Esophagus (tissue), 2 donors: ENCODE measurements at regions not wholly inside any gene's neighbourhood (a gene's known extent, or its start where the extent isn't known, plus 50 kb on each side); places are given as distances from the start of the nearest gene placed in this dataset.

Experiments
- H3K27ac ChIP-seq, 2 donors: one replicate each; pipeline ENCODE4 v1.5.1; 2013; ENCODE audit warnings: low read depth in 2 of 2, mild to moderate bottlenecking in 2 of 2, inconsistent platforms in 1 of 2, low read length in 1 of 2, moderate library complexity in 1 of 2
- H3K27me3 ChIP-seq, 2 donors: one replicate each; pipeline ENCODE4 v1.6.1; 2013; ENCODE audit warnings: low read length in 2 of 2, control low read depth in 1 of 2, mild to moderate bottlenecking in 1 of 2; ENCODE audit not compliant: insufficient read depth in 2 of 2, control insufficient read depth in 1 of 2
- H3K36me3 ChIP-seq, 2 donors: one replicate each; pipeline ENCODE4 v1.6.1; 2013; ENCODE audit warnings: low read length in 1 of 2; ENCODE audit not compliant: control insufficient read depth in 2 of 2, insufficient read depth in 2 of 2
- H3K4me1 ChIP-seq, 2 donors: one replicate each; pipeline ENCODE4 v1.6.1; 2013; ENCODE audit warnings: low read length in 1 of 2; ENCODE audit not compliant: control insufficient read depth in 2 of 2, insufficient read depth in 2 of 2
- H3K4me3 ChIP-seq, 2 donors: one replicate each; pipeline ENCODE4 v1.5.1; 2013; ENCODE audit warnings: low read length in 2 of 2, mild to moderate bottlenecking in 2 of 2, low read depth in 1 of 2, moderate library complexity in 1 of 2
- H3K9me3 ChIP-seq, 2 donors: one replicate each; pipeline ENCODE4 v1.6.1; 2013; ENCODE audit warnings: mild to moderate bottlenecking in 2 of 2, low read depth in 1 of 2, low read length in 1 of 2, moderate library complexity in 1 of 2; ENCODE audit not compliant: control insufficient read depth in 2 of 2, insufficient read depth in 1 of 2
- WGBS, 2 donors: extraction: QIAGEN DNeasy Blood & Tissue Kit; methylation state at CpG; one replicate each; pipeline ENCODE4 v1.1.7; 2013; 5-methylcytosine and 5-hydroxymethylcytosine counted together
- donor health status: healthy with polysubstance abuse.
- donor health status: Bipolar disorder and iron deficiency.

GRCh38 chr2:239566162-239566994, 165.6 kb upstream of the HDAC4 start:
- peaks cover 0 to 1% of the 10 kb centered on the region in 2 donors for H3K4me1 ChIP-seq
- WGBS, 2 donors, result 91 to 94% methylated on average over 15 of the region's 15 CpGs
- H3K36me3 ChIP-seq, result no peaks in the 10 kb centered on the region
- H3K27me3 ChIP-seq, result no peaks in the 10 kb centered on the region
- H3K4me3 ChIP-seq, result no peak overlapping the region
- peaks cover 0 to 3% of the 10 kb centered on the region in 2 donors for H3K9me3 ChIP-seq
- no peak overlapping the region for H3K27ac ChIP-seq

GRCh38 chr2:239564587-239564986, 163.8 kb upstream of the HDAC4 start:
- Histone ChIP-seq H3K9me3 (peaks cover 0 to 3% of the 10 kb centered on the region in 2 donors), H3K4me1 (peaks cover 0 to 2% of the 10 kb centered on the region in 2 donors), H3K27me3 (no peaks in the 10 kb centered on the region), H3K27ac (no peak overlapping the region), H3K4me3 (no peak overlapping the region), H3K36me3 (no peaks in the 10 kb centered on the region)
- WGBS, 2 donors, result 91 to 94% methylated on average over 10 of the region's 10 CpGs

- H3K27me3 ChIP-seq, result no peaks in the 10 kb centered on the region
- WGBS, 2 donors, result 88 to 90% methylated on average over 9 of the region's 9 CpGs
- H3K36me3 ChIP-seq, result no peaks in the 10 kb centered on the region
- H3K4me1 ChIP-seq, result peaks cover 0 to 2% of the 10 kb centered on the region in 2 donors
- no peak overlapping the region for H3K27ac ChIP-seq
- H3K9me3 ChIP-seq, result peaks cover 0 to 3% of the 10 kb centered on the region in 2 donors
- no peak overlapping the region for H3K4me3 ChIP-seq
These were observed 162.7 kb upstream of the HDAC4 start for GRCh38 chr2:239563561-239563960.

- H3K4me1 ChIP-seq, result peaks cover 0 to 2% of the 10 kb centered on the region in 2 donors
- H3K4me3 ChIP-seq, result no peak overlapping the region
- 65 to 79% methylated on average over 17 of the region's 17 CpGs for WGBS, 2 donors
- no peaks in the 10 kb centered on the region for H3K36me3 ChIP-seq
- H3K27me3 ChIP-seq, result no peaks in the 10 kb centered on the region
- H3K9me3 ChIP-seq, result peaks cover 0 to 3% of the 10 kb centered on the region in 2 donors
- H3K27ac ChIP-seq, result no peak overlapping the region
These were observed 160.7 kb upstream of the HDAC4 start for GRCh38 chr2:239561446-239562001.

- Histone ChIP-seq H3K27me3 (no peaks in the 10 kb centered on the region), H3K9me3 (no peaks in the 10 kb centered on the region), H3K4me1 (peaks cover 0 to 2% of the 10 kb centered on the region in 2 donors), H3K4me3 (no peak overlapping the region), H3K36me3 (no peaks in the 10 kb centered on the region), H3K27ac (no peak overlapping the region)
- WGBS, 2 donors, result 94 to 95% methylated on average over 28 of the region's 28 CpGs
These were observed 158.8 kb upstream of the HDAC4 start for GRCh38 chr2:239559417-239560261.

- Histone ChIP-seq H3K27ac (no peak overlapping the region), H3K9me3 (no peaks in the 10 kb centered on the region), H3K36me3 (no peaks in the 10 kb centered on the region), H3K4me1 (peaks cover 0 to 2% of the 10 kb centered on the region in 2 donors), H3K27me3 (no peaks in the 10 kb centered on the region), H3K4me3 (no peak overlapping the region)
- 84 to 86% methylated on average over 12 of the region's 12 CpGs for WGBS, 2 donors
These were observed 157.8 kb upstream of the HDAC4 start for GRCh38 chr2:239558661-239559060.

- no peaks in the 10 kb centered on the region for H3K27me3 ChIP-seq
These were observed 156.7 kb upstream of the HDAC4 start for GRCh38 chr2:239557516-239557915.

GRCh38 chr2:239555571-239555905, 154.7 kb upstream of the HDAC4 start:
- H3K4me3 ChIP-seq, result no peak overlapping the region
- H3K9me3 ChIP-seq, result no peaks in the 10 kb centered on the region
- H3K36me3 ChIP-seq, result no peaks in the 10 kb centered on the region
- H3K27ac ChIP-seq, result no peak overlapping the region
- H3K4me1 ChIP-seq, result no peaks in the 10 kb centered on the region
- 69 to 76% methylated on average over 6 of the region's 6 CpGs for WGBS, 2 donors
- no peaks in the 10 kb centered on the region for H3K27me3 ChIP-seq

More at GRCh38 chr2:239557516-239557915, 156.7 kb upstream of the HDAC4 start:
- WGBS, 2 donors, result 69 to 83% methylated on average over 5 of the region's 5 CpGs
- H3K27ac ChIP-seq, result no peak overlapping the region
- no peaks in the 10 kb centered on the region for H3K36me3 ChIP-seq
- H3K9me3 ChIP-seq, result no peaks in the 10 kb centered on the region
- no peak overlapping the region for H3K4me3 ChIP-seq
- peaks cover 0 to 2% of the 10 kb centered on the region in 2 donors for H3K4me1 ChIP-seq

- Histone ChIP-seq H3K27me3 (no peaks in the 10 kb centered on the region), H3K27ac (no peak overlapping the region), H3K4me1 (no peaks in the 10 kb centered on the region), H3K36me3 (no peaks in the 10 kb centered on the region), H3K9me3 (no peaks in the 10 kb centered on the region), H3K4me3 (no peak overlapping the region)
- 67 to 70% methylated on average over 8 of the region's 8 CpGs for WGBS, 2 donors
These were observed 154.1 kb upstream of the HDAC4 start for GRCh38 chr2:239554766-239555570.
